GM23248 (cell line): ENCODE measurements at regions not wholly inside any gene's neighbourhood (a gene's known extent, or its start where the extent isn't known, plus 50 kb on each side); places are given as distances from the start of the nearest gene placed in this dataset.
"Not testable (repeated sequence)": the region's sequence is repeated elsewhere in the genome, so short reads cannot be mapped to it uniquely, and the experiment has no call there.

Experiments
- EZH2 ChIP-seq: fragments of 200-600 bp; sonication (generic); IDR thresholded peaks from 2 replicates; pipeline ENCODE4 v1.6.1; 2018; ENCODE audit warnings: antibody characterized with exemption, mild to moderate bottlenecking; ENCODE audit not compliant: insufficient read depth, poor library complexity, severe bottlenecking
- EZH2phosphoT487 ChIP-seq: fragments of 200-600 bp; sonication (generic); IDR thresholded peaks from 2 replicates; pipeline ENCODE4 v1.6.1; 2018; ENCODE audit warnings: antibody characterized with exemption, moderate library complexity, mild to moderate bottlenecking, low read depth; ENCODE audit not compliant: insufficient read depth

- not testable (repeated sequence) for TF ChIP-seq EZH2, EZH2phosphoT487
These were observed 281.2 kb downstream of the INSIG2 start for GRCh38 chr2:118369521-118369920.
